HG02798 (cell line): ENCODE measurements at regions not wholly inside any gene's neighbourhood (a gene's known extent, or its start where the extent isn't known, plus 50 kb on each side); places are given as distances from the start of the nearest gene placed in this dataset.

Experiments used
- ATAC-seq: cut with Tn5 transposase; IDR thresholded peaks from one replicate; pipeline ENCODE4 v1.9.1; 2021; ENCODE audit warnings: mild to moderate bottlenecking; ENCODE audit not compliant: unreplicated experiment, poor library complexity

DNA sequence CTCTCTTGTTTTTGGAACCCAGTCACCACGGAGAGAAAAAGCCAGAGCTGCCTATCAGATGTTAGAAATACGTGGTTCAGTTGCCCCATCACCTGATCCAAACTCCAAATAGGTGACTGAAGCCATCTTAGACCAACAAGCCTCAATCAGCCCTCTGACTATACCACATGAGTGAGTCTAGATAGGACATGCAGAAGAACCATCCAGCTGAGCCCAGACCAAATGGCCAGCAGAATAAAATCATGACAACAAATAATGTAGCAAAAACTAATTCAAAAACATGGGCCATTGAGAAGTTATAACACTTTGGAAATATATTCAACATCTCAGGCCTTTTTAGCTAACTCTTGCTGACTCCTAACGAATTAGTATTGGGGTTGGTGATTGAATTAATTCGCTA is 348.4 kb upstream of the C1orf87 start:
- no peak for ATAC-seq

DNA sequence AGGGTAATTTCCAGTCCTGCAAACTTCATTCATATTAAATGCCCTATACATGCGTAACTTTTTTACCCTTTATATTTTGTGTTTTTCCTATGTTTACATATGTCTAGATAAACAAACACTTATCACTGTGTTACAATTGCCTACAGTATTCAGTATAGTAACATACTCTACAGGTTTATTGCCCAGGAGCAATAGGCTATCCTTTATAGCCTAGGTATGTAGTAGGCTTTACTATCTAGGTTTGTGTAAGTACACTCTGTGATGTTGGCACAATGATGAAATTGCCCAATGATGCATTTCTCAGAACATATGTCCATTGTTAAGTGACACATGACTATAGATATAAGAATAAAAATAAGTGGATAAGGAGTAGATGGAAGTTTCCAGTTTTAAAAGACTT is 345.5 kb upstream of the C1orf87 start:
- no peak for ATAC-seq

DNA sequence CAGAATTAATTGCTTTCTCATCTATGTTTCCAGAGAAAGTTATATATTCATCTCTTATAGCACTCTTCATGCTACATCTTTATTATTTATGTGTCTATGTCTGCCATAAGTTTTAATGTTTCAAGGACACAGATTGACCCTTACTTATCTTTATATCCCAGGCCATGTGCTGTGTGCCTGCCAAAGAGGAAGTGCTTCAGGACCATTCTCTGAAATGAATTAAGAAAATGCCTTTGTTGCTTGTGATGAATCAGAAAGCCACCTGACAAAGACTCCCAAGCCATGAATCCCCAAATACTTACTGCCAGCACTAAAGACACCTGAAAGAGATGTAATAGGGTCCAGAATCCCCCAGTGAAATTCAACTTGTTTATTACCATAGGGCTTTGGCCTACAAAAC is 342.1 kb upstream of the C1orf87 start:
- no peak for ATAC-seq

DNA sequence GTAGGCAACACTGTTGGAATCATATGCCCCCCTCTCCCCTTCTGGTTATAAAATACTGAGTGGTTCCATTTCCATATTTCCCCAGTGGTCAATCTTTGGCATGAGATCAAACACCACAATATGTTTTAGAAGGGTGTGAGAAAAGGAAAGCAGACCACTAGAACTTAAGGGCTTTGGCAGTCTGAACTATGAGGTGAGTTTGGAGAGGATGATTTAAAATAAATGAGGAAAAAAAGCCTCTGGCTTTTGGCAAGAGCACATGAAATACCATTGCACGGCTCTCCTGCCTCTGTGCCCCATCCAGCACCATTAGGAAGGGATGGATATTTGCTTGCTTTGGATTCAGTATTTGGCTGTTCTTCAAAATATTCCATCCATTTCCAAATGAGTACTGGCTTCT is 339.5 kb upstream of the C1orf87 start:
- no peak for ATAC-seq

DNA sequence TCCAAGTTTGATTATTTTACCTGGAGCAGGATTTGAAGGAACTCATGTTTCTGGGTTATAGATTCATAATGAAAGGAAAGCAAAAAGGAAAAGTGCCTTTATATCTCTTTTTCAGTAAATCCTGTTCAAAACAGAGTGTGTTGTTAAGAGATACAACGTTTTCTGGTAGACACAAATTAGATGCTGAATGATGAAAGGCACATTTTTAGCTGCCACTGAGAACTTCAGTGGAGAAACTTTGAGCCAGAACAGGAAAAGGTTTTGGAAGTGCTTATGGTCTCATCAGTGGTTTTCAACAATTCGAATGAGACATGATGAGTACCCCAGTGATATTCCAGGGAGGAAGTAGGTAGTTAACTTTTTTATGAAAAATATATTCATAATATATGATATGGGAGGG is 338.0 kb upstream of the C1orf87 start:
- ATAC-seq, result no peak

DNA sequence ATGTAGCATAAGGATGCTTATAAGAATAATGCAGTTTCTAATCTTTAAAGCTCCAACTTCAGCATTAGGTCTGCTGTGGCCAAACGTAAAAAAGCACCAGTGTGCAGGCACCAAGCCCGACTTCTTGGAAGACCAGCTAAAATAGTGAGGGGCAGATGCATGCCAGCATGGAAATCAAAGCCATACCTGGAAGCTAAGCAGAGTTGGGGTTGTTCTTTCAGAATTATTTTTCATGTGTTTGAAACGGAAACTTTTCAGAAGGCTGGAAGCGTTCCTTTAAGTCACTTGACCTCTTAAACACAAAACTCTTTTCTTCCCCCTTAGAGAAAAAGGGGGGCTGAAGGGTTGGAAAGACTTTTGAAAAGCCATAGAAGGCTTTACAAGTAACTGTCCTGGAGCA is 329.2 kb upstream of the C1orf87 start:
- no peak for ATAC-seq

DNA sequence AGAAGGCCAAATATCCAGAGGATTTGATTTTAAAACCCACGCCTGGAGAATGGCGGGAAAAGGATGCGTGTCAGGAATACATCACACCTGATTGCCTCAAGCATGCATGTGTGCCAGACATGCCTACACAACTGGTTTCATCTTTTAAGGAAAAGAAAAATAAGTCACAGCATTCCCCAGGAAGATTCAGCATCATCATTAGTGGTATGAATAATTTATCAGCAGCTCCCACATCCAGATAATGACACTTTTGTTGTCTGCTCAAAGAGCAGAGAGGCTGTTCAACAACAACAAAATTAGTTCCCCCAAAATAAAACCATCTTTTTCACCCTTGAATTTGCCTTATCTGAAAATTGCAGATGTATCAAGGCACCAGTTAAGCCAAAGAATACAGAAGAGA is 328.6 kb upstream of the C1orf87 start:
- no peak for ATAC-seq

DNA sequence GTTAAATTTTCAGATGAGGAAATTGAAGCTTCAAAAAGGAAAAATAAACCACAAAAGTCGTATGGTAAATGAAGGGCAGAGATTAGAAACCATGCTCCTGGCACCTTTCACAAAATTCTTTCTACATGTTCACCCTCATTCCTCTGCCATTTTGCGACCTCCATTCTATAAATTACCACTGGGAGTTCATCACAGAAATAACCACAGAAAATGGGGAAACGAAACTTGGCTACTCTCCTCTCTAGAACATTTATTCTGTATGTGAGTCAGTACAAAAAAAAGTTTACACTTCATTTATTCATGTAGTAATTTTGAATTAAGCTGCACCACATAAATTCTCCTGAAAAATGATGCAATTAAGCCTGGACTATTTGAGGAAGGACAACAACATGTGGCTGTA is 320.9 kb upstream of the C1orf87 start:
- no peak for ATAC-seq

DNA sequence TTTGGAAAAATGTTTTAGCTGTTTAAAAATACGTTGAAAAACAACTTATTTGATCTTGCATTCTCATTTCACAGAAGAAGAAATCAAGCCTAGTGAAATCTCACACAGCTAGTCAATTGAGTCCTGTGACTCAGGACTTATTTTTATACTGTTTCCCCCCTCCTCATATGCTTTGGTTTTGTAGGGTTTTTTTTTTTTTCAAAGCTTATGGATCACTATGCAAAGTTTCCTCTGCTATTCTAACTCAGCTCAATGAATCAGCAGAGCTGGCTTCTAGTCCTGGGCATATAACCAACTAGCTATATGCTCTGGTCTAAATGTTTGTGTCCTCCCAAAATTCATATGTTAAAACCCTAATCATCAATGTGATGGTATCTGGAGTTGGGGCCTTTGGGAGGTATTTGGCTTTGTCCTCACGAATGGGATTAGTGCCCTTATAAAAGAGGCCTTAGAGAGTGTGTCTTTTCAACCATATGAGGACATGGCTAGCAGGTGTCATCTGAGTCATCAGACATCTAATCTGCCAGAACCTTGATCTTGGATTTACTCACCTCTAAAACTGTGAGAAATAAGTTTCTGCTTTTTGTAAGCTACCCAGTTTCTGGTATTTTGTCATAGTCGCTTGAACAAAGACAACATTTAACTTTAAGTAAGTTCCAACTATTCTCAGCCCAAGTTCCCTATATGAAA is 317.2 kb upstream of the C1orf87 start:
- peak; percentile 73 for ATAC-seq

DNA sequence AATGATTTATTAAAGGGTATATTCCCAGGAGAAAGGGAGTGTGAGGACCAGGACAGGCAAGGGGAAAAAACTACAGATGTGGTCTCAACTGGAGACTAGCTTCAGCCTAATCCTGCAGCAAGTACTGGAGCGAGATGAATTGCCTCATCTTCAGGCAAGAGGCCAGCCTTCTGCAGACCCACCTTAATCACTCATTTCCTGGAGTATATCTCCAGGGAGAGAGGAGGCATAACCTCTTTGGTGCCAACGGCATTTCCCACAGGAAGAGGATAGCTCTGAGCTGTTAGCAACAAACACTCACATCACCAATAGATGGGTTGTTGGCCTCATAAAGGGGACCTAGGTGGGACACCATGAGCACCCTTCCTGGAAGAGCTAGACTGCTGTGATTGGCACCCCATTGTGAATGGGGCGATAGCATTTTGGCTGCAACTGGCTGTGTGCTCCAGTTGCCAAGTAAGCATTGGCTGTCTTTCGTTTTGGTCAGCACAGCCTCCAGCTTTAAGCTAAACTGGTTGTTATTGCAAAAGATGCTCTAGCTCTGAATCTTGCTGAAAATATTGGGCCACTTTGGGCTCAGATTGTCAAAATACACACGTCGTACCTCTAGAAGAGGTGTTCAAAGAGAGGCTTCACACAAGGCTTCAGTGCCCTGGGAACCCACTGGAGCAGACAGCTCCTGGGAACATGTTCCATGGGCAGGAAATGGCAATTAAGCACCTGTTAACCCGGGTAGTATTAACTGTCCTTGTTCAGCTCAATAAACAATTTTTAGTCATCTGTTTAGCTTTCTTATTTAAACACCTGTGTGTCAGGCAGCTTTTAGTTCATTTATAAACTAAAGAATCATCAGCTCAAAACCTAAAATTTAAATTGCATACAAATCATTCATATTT is 314.8 kb upstream of the C1orf87 start:
- no peak for ATAC-seq

DNA sequence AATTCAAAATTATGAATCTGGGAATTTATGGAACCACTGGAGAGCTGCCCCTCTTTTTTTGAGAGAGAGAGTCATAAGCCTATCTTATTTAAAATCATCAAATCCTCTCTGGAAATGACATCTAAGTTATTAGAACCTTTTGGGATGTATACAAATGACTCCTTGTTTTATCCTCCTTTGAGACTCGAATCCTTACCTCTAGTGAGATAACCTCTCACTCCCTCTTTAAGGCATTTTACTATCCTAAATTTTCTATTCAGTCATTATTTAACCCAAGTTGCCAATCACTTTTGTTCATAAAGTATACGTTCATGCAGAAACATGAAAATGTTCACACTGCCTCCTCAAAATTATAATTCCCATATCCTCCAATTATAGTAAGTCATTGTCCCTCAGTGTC is 313.6 kb upstream of the C1orf87 start:
- no peak for ATAC-seq

DNA sequence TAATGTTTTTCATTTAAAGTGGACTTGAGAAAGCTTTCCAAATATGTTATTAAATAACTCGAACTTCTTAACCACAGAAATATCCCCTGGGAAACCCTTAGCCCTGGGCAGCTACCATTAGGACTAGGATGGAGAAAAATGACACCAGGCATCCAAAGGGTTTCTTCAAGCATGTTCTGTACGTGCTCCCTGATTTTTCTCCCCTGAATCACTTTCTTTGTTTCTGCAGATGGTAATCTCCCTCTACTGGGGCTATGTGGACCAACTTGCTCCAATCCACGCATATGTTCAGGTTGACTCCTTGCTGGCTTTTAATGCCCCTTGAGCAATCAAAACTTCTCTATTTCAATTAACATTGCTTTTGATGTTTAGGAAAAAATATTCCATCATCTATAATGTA is 312.7 kb upstream of the C1orf87 start:
- no peak for ATAC-seq

DNA sequence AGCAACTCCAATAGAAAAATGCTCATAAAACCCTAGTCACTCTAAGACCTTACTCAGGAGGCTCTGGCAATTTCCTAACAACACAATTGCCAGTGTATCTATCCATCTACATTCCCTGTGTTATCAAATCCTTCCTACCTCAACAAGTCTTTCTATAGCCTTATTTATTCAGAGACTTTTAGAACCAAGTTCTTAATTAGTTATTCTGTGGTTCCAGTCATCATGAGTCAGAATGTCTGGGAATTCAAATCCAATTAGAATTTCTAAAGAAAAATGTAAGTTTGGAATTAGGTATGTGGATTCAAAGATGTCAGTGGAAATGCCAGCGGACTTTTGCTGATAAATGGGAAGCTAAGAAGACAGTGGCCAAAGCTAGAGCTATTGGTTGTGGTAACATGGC is 302.6 kb upstream of the C1orf87 start:
- no peak for ATAC-seq

DNA sequence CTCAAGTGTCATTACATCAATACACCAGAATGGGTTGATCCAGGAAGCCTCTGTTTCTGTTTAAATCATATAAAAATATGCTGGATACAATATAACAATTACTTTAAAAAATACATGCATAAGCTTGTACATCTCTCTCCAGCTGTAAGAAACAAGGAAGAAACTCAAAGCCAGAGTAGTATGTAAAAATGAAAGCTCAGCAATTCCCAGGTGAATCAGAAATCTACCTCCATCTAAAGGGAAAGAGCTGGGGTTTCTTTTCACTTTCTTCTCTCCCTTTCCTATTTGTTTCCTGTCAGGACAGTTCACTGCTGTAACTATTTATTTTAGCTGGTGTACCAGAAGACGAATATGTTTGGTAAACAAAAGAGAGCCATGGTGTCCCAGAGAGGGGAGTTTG is 301.0 kb upstream of the C1orf87 start:
- no peak for ATAC-seq

DNA sequence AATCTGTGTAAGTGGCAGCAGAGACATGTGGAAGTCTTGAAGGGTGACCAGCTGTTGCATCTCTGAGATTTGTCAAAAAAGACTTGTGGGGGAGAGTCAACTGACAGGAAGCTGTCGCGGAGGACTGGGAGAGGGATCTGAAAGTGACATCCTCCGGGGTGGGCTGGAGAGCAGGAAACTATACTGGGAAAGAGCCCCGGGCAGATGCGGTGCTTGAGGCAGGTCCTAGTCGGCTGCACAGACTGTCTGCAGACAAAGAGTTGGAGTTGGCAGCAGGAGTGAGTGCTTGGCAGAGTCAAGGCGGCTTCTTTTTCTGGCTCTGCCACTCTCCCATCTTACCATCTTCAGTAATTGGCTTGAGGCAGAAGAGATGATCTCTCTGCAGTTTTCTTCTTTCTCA is 294.0 kb upstream of the C1orf87 start:
- no peak for ATAC-seq

DNA sequence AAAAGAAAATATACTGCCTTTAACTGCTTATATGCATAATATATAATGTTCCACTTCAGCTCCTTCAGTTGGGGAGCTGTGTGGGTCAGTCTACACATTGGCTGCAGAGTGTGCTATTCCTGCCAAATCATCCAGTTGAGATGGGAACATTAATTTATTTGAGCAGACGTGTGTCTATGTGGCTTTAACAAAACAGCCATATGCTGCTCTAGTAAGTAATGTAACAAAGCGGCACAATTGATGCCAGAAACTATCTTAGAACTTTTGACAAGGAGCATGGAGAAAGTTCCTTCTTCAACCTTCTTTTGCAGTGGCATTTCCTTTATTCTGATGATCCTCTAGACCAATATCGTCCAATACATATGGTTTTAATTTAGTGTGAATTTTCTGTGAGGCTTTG is 285.9 kb upstream of the C1orf87 start:
- no peak for ATAC-seq

DNA sequence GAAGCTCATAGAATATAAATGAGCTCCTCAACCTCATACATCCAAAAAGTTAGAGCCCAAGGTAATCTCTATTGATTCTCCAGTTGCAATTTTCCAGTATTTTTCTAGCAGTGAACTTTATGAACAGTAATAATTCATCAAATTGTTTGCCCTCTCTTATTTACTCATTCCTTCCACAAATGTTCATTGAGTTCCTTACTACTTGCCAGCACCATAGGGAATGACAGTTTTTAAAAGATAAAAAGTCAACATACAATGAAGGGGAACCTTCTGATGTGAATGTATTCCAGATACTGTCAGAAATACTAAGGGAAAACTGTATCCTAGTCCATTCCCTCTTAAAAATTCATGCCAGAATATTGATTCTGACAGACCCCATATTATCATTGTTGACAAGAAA is 277.0 kb upstream of the C1orf87 start:
- ATAC-seq, result no peak

DNA sequence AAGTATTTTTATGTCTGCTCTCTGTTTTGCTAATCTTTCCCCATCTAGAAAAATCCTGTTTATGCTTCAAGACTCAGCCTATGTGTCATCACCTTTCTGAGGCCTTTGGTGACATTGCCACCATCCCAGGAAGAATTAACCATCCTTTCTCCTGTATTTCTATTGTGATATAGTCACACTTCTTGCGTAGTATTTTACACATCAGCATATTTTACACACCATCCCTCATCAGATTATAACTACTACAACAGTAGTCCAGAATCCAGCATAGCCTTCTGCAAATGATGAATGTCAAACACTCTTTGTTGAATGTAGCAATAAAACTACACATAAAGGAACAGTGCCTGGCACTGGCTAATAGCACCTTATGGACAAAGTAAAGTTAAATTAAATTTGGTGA is 275.3 kb upstream of the C1orf87 start:
- no peak for ATAC-seq

DNA sequence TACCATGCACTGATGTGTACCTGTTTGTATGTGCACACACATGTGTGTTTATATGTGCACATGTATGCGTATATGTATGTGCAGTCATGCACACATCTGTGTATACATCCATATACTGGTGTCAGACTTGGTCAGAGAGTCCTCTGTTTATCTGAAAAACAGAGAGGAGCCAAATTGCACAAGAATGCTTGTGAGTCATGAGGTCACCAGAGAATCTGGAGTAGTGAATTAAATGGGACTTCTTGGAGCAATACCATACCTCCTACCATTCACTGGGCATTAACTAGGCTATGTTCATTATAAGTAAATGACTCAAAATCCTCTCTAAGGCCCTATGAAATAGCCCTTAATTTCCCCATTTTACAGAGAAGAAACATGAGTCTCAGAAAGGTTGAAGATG is 272.1 kb upstream of the C1orf87 start:
- ATAC-seq, result no peak

DNA sequence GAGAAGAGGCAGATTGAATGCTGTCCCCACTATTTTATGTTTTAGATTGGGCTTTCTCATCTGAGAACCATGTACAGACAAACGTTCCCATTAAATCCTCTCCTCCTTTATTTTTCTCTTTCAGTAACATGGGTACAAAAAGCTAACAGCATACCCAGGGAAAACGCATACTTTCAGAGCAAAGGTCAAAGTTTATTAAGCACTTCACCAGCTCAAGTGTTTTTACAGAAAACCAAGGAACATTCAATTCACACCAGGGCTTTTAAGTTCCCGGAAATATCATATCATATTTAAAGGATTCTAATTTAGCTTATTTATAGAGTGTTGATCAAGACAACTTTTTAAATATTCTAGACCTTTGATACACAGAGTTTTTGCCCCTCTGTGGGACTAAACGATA is 271.5 kb upstream of the C1orf87 start:
- no peak for ATAC-seq

DNA sequence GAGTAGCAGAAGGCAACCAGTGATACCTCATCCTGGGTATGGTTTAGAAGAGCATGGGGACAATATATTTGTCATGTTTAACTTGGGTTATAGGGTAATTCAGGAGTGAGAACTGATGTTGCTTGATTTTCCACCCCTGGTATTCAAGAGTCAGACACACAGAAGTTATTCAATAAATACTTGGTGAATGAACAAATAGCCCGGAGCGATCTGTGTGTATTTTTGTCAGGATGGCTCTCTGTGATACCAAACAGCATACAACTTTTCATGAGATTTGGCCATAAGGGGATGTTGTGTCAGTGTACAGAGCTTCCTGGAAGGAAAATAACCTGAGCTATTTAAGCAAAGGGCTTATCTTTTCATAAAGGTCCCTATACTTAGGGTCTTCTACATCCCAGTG is 270.2 kb upstream of the C1orf87 start:
- no peak for ATAC-seq

DNA sequence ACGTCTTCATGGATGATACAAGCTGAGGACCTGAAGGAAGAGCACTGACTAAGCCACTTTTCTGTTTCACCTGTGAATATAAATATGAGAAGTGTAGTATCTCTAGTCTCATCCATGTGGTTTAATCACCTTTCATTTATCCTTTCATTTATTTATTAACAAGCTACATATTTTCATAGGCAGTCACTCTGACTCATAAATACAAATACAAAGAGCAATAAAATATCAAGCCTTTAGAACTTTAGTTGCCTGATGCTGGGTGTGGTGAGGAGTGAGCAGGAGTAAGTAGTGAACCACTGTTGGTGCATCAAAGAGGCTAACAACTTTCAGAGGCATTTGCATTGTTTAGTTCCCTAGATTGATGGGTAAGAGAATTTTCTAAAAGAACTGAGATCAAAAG is 269.0 kb upstream of the C1orf87 start:
- no peak for ATAC-seq
